ENCODE measurements at regions not wholly inside any gene's neighbourhood (a gene's known extent, or its start where the extent isn't known, plus 50 kb on each side); places are given as distances from the start of the nearest gene placed in this dataset.
"Not testable (repeated sequence)": the region's sequence is repeated elsewhere in the genome, so short reads cannot be mapped to it uniquely, and the experiment has no call there.

GRCh38 chr11:70899616-70900015 is 352.8 kb downstream of the SHANK2 start:
- CTCF ChIA-PET = no interaction called here
- no peak for TF ChIP-seq CTCF (IDR thresholded peaks at IDR 0.05; ENCODE audit: insufficient read depth in 1 of 2, low read depth in 1 of 2, low read length in 1 of 2, severe bottlenecking in 1 of 2, unreplicated experiment in 1 of 2)
- H3K9me3 Mint-ChIP-seq (ENCODE audit: unreplicated experiment) = peaks cover 17% of the 10 kb centered on the region
- H3K36me3 ChIP-seq (ENCODE audit: control insufficient read depth, insufficient read depth, low read length) = peaks cover 3% of the 10 kb centered on the region
- H3K4me1 Mint-ChIP-seq (ENCODE audit: low read depth, unreplicated experiment) = no peaks in the 10 kb centered on the region
- no peaks in the 10 kb centered on the region for H3K4me1 ChIP-seq
- no peak overlapping the region for H3K4me3 ChIP-seq (ENCODE audit: low read depth, low read length)
- no peak overlapping the region for H3K27ac Mint-ChIP-seq (ENCODE audit: unreplicated experiment)
- intact Hi-C loops (cut with micrococcal nuclease; ENCODE audit: unreplicated experiment) = no loop called here
- no peaks in the 10 kb centered on the region for H3K27me3 ChIP-seq (replicated peaks; ENCODE audit: control insufficient read depth, insufficient read depth, low read length)
- no peaks in the 10 kb centered on the region for H3K27me3 Mint-ChIP-seq (ENCODE audit: insufficient read depth, unreplicated experiment)
- H3K4me3 Mint-ChIP-seq (ENCODE audit: unreplicated experiment) = no peak overlapping the region
- peaks cover 18% of the 10 kb centered on the region; the same call in 1 of the 2 replicates for H3K9me3 ChIP-seq
- POLR2A ChIA-PET = no interaction called here
- peaks cover 64% of the 10 kb centered on the region for H3K36me3 Mint-ChIP-seq (ENCODE audit: insufficient read depth, unreplicated experiment)
- DNase-seq = no peak
- no TSS peak for BruUV-seq (replicated peaks)

DNA sequence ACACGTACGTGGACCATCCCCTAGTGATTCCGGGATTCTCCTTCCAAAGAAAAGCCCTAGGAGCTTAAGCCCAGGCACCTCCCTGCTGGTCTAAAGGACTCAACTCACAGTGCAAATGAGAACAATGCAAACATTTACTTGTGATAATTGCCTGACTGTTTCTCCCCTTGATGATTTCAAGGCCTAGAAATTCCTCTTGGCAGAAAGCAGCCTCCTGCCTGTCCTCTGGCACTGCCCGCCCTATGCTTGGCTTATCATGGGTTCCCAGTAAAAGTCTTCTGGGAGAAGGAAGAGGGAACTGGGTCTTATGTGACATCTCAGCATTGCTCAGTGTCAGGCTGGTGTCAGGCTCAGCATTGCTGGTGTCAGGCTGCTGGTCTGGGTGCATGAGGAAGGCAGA is 351.8 kb downstream of the SHANK2 start:
- Histone ChIP-seq H3K36me3 (ENCODE audit: control insufficient read depth, insufficient read depth, low read length) (peaks cover 3% of the 10 kb centered on the region; the same call in 1 of the 2 replicates), H3K9me3 (peaks cover 18% of the 10 kb centered on the region; the same call in 1 of the 2 replicates), H3K4me1 (no peaks in the 10 kb centered on the region), H3K27me3 (replicated peaks; ENCODE audit: control insufficient read depth, insufficient read depth, low read length) (no peaks in the 10 kb centered on the region), H3K4me3 (ENCODE audit: low read depth, low read length) (no peak overlapping the region)
- intact Hi-C loops (cut with micrococcal nuclease; ENCODE audit: unreplicated experiment) = no loop called here
- H3K27me3 Mint-ChIP-seq (ENCODE audit: insufficient read depth, unreplicated experiment) = no peaks in the 10 kb centered on the region
- no peaks in the 10 kb centered on the region for H3K4me1 Mint-ChIP-seq (ENCODE audit: low read depth, unreplicated experiment)
- no peak for TF ChIP-seq CTCF (IDR thresholded peaks at IDR 0.05; ENCODE audit: insufficient read depth in 1 of 2, low read depth in 1 of 2, low read length in 1 of 2, severe bottlenecking in 1 of 2, unreplicated experiment in 1 of 2)
- no peak overlapping the region for H3K4me3 Mint-ChIP-seq (ENCODE audit: unreplicated experiment)
- ChIA-PET CTCF (no interaction called here), POLR2A (no interaction called here)
- no peak overlapping the region for H3K27ac Mint-ChIP-seq (ENCODE audit: unreplicated experiment)
- BruUV-seq (replicated peaks) = no TSS peak
- DNase-seq = no peak
- peaks cover 63% of the 10 kb centered on the region for H3K36me3 Mint-ChIP-seq (ENCODE audit: insufficient read depth, unreplicated experiment)
- H3K9me3 Mint-ChIP-seq (ENCODE audit: unreplicated experiment) = peaks cover 17% of the 10 kb centered on the region

DNA sequence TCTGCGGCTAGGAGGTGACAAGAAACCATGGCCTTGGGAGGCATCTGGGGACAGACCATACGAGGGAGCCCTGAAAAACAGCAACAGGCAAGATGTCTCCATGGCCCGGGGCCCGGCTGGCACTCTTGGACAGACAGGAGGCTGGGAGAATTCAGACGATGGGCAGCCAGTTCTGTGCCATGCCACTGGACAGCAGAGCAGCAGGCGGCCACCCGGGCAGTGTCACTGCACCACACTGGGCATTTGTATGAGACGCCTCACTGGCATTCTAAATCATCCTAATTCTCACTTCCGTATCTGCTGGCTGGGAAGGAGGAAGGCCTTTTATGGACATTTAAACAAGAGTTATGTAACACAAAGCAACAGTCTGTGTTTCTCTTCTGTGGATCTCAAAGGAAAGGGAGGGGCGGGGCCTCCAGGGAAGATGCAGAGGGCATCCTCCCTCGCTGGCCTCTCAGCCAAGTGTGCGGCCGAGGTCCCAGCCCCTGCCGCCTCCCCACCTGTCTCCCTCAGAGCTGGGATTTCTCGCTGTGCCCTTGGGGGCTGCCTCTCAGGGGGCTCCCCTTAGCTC is 350.3 kb downstream of the SHANK2 start:
- Mint-ChIP-seq H3K9me3 (ENCODE audit: unreplicated experiment) (peaks cover 17% of the 10 kb centered on the region), H3K27me3 (ENCODE audit: insufficient read depth, unreplicated experiment) (no peaks in the 10 kb centered on the region), H3K27ac (ENCODE audit: unreplicated experiment) (no peak overlapping the region), H3K4me3 (ENCODE audit: unreplicated experiment) (no peak overlapping the region), H3K36me3 (ENCODE audit: insufficient read depth, unreplicated experiment) (peaks cover 66% of the 10 kb centered on the region), H3K4me1 (ENCODE audit: low read depth, unreplicated experiment) (no peaks in the 10 kb centered on the region)
- H3K27me3 ChIP-seq (replicated peaks; ENCODE audit: control insufficient read depth, insufficient read depth, low read length) = no peaks in the 10 kb centered on the region
- BruUV-seq (replicated peaks) = no TSS peak
- CTCF ChIA-PET = interaction anchor here (0.6 kb wide), 1 partner anchor 11 kb away, joined by 3 read pairs; no protein-coding TSS in a partner anchor
- H3K4me1 ChIP-seq = no peaks in the 10 kb centered on the region
- no peak for TF ChIP-seq CTCF (IDR thresholded peaks at IDR 0.05; ENCODE audit: insufficient read depth in 1 of 2, low read depth in 1 of 2, low read length in 1 of 2, severe bottlenecking in 1 of 2, unreplicated experiment in 1 of 2)
- H3K36me3 ChIP-seq (ENCODE audit: control insufficient read depth, insufficient read depth, low read length) = peaks cover 7% of the 10 kb centered on the region
- H3K4me3 ChIP-seq (ENCODE audit: low read depth, low read length) = no peak overlapping the region
- POLR2A ChIA-PET = no interaction called here
- H3K9me3 ChIP-seq = peaks cover 18% of the 10 kb centered on the region; the same call in 1 of the 2 replicates
- DNase-seq = no peak
- intact Hi-C loops (cut with micrococcal nuclease; ENCODE audit: unreplicated experiment) = no loop called here

DNA sequence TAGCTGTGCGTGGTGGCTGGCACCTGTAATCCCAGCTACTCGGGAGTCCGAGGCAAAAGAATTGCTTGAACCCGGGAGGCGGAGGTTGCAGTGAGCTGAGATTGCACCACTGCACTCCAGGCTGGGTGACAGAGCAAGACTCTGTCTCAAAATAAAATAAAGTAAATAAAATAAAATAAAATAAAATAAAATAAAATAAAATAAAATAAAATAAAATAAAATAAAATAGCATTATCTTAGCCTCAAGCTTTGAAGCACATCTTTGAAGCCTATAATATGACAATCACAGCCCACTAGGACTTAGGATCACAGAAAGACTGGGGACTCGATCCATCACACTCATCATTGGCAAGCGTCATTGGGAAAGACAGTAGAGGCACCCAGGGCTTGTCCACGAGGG is 349.1 kb downstream of the SHANK2 start:
- H3K4me1 Mint-ChIP-seq (ENCODE audit: low read depth, unreplicated experiment); H3K4me1 ChIP-seq; BruUV-seq (replicated peaks); CTCF ChIA-PET; H3K36me3 ChIP-seq (ENCODE audit: control insufficient read depth, insufficient read depth, low read length); DNase-seq; H3K27ac Mint-ChIP-seq (ENCODE audit: unreplicated experiment); POLR2A ChIA-PET; H3K4me3 ChIP-seq (ENCODE audit: low read depth, low read length); H3K27me3 Mint-ChIP-seq (ENCODE audit: insufficient read depth, unreplicated experiment); H3K4me3 Mint-ChIP-seq (ENCODE audit: unreplicated experiment); H3K27me3 ChIP-seq (replicated peaks; ENCODE audit: control insufficient read depth, insufficient read depth, low read length); intact Hi-C loops (cut with micrococcal nuclease; ENCODE audit: unreplicated experiment); H3K9me3 Mint-ChIP-seq (ENCODE audit: unreplicated experiment): not testable (repeated sequence)
- H3K36me3 Mint-ChIP-seq (ENCODE audit: insufficient read depth, unreplicated experiment) = peaks cover 58% of the 10 kb centered on the region
- H3K9me3 ChIP-seq = peaks cover 10% of the 10 kb centered on the region; the same call in 1 of the 2 replicates

Data from Caco-2 (cell line).